ENCODE measurements at regions not wholly inside any gene's neighbourhood (a gene's known extent, or its start where the extent isn't known, plus 50 kb on each side); places are given as distances from the start of the nearest gene placed in this dataset.

- DNase-seq (ENCODE audit: low spot score), result no peak
Observed at GRCh38 chr10:130230036-130230435, 93.8 kb downstream of the GLRX3 start.

GRCh38 chr10:130230611-130231010, 94.4 kb downstream of the GLRX3 start:
- no peak for DNase-seq (ENCODE audit: low spot score)

GRCh38 chr10:130231251-130231741, 95.1 kb downstream of the GLRX3 start:
- DNase-seq (ENCODE audit: low spot score), result no peak

GRCh38 chr10:130232166-130233034, 96.2 kb downstream of the GLRX3 start:
- DNase-seq (ENCODE audit: low spot score), result no peak

GRCh38 chr10:130233035-130233360, 96.8 kb downstream of the GLRX3 start:
- DNase-seq (ENCODE audit: low spot score), result no peak

- no peak for DNase-seq (ENCODE audit: low spot score)
Observed at GRCh38 chr10:130233426-130233825, 97.2 kb downstream of the GLRX3 start.

GRCh38 chr10:130234171-130234965, 98.2 kb downstream of the GLRX3 start:
- no peak for DNase-seq (ENCODE audit: low spot score)

GRCh38 chr10:130236711-130237110, 100.5 kb downstream of the GLRX3 start:
- DNase-seq (ENCODE audit: low spot score), result no peak

- no peak for DNase-seq (ENCODE audit: low spot score)
Observed at GRCh38 chr10:130240409-130240808, 104.2 kb downstream of the GLRX3 start.

- no peak for DNase-seq (ENCODE audit: low spot score)
Observed at GRCh38 chr10:130242513-130242912, 106.3 kb downstream of the GLRX3 start.

- DNase-seq (ENCODE audit: low spot score), result no peak
Observed at GRCh38 chr10:130243015-130243414, 106.8 kb downstream of the GLRX3 start.

- DNase-seq (ENCODE audit: low spot score), result no peak
Observed at GRCh38 chr10:130244031-130244927, 108.1 kb downstream of the GLRX3 start.

GRCh38 chr10:130244928-130245495, 108.8 kb downstream of the GLRX3 start:
- DNase-seq (ENCODE audit: low spot score), result no peak

- DNase-seq (ENCODE audit: low spot score), result no peak
Observed at GRCh38 chr10:130246113-130246512, 109.9 kb downstream of the GLRX3 start.

- DNase-seq (ENCODE audit: low spot score), result no peak
Observed at GRCh38 chr10:130250127-130250526, 113.9 kb downstream of the GLRX3 start.

- DNase-seq (ENCODE audit: low spot score), result no peak
Observed at GRCh38 chr10:130251766-130252165, 115.6 kb downstream of the GLRX3 start.

GRCh38 chr10:130254243-130254642, 118.1 kb downstream of the GLRX3 start:
- DNase-seq (ENCODE audit: low spot score), result no peak

GRCh38 chr10:130254662-130255061, 118.5 kb downstream of the GLRX3 start:
- no peak for DNase-seq (ENCODE audit: low spot score)

- no peak for DNase-seq (ENCODE audit: low spot score)
Observed at GRCh38 chr10:130255777-130256176, 119.6 kb downstream of the GLRX3 start.

- no peak for DNase-seq (ENCODE audit: low spot score)
Observed at GRCh38 chr10:130257897-130258296, 121.7 kb downstream of the GLRX3 start.

- DNase-seq (ENCODE audit: low spot score), result no peak
Observed at GRCh38 chr10:130259380-130259779, 123.2 kb downstream of the GLRX3 start.

- no peak for DNase-seq (ENCODE audit: low spot score)
Observed at GRCh38 chr10:130261306-130261705, 125.1 kb downstream of the GLRX3 start.
